DND-41 (cell line): ENCODE measurements at regions not wholly inside any gene's neighbourhood (a gene's known extent, or its start where the extent isn't known, plus 50 kb on each side); places are given as distances from the start of the nearest gene placed in this dataset.

Experiments
- ATAC-seq: fragments of 200-7000 bp; cut with Tn5 transposase; 3 replicates; pipeline ENCODE4 v1.9.1; 2021; ENCODE audit warnings: low read depth; ENCODE audit not compliant: insufficient read depth
- DNase-seq: peaks from one replicate; pipeline ENCODE4 v3.0.0-alpha.2; 2020
- H2AFZ ChIP-seq: 2 replicates; pipeline ENCODE4 v1.6.0; 2012; ENCODE audit warnings: low read depth, low read length
- H3K27ac ChIP-seq: 2 replicates; pipeline ENCODE4 v1.5.1; 2012; ENCODE audit warnings: low read length, inconsistent platforms
- H3K27me3 ChIP-seq: fragments of 200-600 bp; sonication (generic); 2 replicates; pipeline ENCODE4 v1.6.0; 2012; ENCODE audit warnings: low read length, mild to moderate bottlenecking, inconsistent platforms; ENCODE audit not compliant: insufficient read depth, poor library complexity
- H3K36me3 ChIP-seq: 2 replicates; pipeline ENCODE4 v1.5.1; 2012; ENCODE audit warnings: low read length, inconsistent platforms; ENCODE audit not compliant: insufficient read depth
- H3K4me1 ChIP-seq: 2 replicates; pipeline ENCODE4 v1.5.1; 2012; ENCODE audit warnings: mild to moderate bottlenecking, low read length; ENCODE audit not compliant: insufficient read depth
- H3K4me2 ChIP-seq: 2 replicates; pipeline ENCODE4 v1.6.0; 2012; ENCODE audit warnings: mild to moderate bottlenecking, moderate library complexity, low read length, inconsistent platforms; ENCODE audit not compliant: insufficient read depth
- H3K4me3 ChIP-seq, 2 experiments: fragments of 200-600 bp in 1 of 2; shearing (Covaris generic) in 1 of 2; 2 replicates each; pipeline ENCODE4 v1.5.1; 2012 to 2016; ENCODE audit warnings: inconsistent platforms in 2 of 2, low read length in 2 of 2, mild to moderate bottlenecking in 2 of 2, low read depth in 1 of 2, moderate library complexity in 1 of 2
- H3K79me2 ChIP-seq: 2 replicates; pipeline ENCODE4 v1.6.0; 2012; ENCODE audit warnings: low read length, inconsistent platforms; ENCODE audit not compliant: insufficient read depth
- H3K9ac ChIP-seq: 2 replicates; pipeline ENCODE4 v1.6.0; 2012; ENCODE audit warnings: low read depth, mild to moderate bottlenecking, inconsistent platforms, low read length, moderate library complexity
- H3K9me3 ChIP-seq: 2 replicates; pipeline ENCODE4 v1.5.1; 2012; ENCODE audit warnings: low read length, moderate library complexity, mild to moderate bottlenecking, inconsistent platforms; ENCODE audit not compliant: insufficient read depth, severe bottlenecking
- H4K20me1 ChIP-seq: 2 replicates; pipeline ENCODE4 v1.6.0; 2012; ENCODE audit warnings: low read length; ENCODE audit not compliant: insufficient read depth
- EZH2 ChIP-seq: IDR thresholded peaks from 3 replicates; pipeline ENCODE4 v1.6.1; 2012; ENCODE audit warnings: borderline replicate concordance, low read depth, mild to moderate bottlenecking, moderate library complexity, low read length, inconsistent platforms; ENCODE audit not compliant: severe bottlenecking
- TF ChIP-seq, protein P1 (sequence below): IDR thresholded peaks from 2 replicates; pipeline ENCODE4 v1.5.1; 2012; ENCODE audit warnings: borderline replicate concordance, low read length, moderate library complexity, mild to moderate bottlenecking; ENCODE audit not compliant: poor library complexity, severe bottlenecking; ENCODE audit errors: extremely low read depth

DNA sequence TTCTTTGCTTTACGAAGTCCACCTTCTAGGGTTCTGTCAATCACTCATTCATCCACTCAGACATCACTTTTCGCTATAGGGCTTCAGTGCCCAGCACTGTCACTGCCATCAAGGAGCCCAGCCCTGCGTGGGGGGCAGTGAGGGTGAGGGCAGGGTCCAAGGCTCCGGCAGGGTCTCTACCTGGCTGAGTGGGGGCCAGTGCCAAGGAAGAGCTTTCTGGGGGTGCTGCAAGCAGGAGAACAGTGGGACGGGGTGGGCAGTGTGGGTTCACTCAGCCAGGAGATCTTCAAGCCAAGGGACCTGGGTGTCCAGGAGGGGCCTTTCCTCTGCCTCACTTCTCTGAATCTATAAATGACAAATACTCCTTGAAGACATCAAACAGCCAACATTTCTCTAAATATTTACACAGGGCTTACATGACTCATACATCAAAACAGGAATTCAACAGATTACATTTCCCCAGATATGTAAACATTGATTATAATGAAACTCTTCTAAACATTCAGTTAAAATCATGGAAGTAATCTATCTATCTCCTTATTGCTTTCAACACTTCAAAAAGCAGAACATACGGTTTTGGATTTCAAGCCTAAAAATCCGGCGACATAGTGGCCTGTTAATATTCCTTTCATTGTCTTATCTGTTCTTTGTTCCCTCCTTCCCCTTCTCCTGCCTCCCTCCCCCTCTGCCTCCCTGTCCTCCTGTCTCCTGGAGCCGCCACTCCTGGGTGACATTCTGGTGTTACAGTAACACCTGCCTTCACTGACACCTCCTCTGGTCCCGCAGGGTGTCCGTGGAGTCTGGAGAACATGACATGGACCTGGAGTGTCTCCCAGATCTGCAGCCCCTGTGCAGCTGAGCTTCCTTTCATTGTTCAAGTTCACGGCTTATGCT is 94.4 kb upstream of the ADRA2C start:
- no peak overlapping the region for H3K4me3 ChIP-seq
- no peaks in the 10 kb centered on the region for H4K20me1 ChIP-seq
- no peaks in the 10 kb centered on the region for H3K79me2 ChIP-seq
- no peaks in the 10 kb centered on the region for H3K4me1 ChIP-seq
- no peak overlapping the region for H3K27ac ChIP-seq
- H3K9me3 ChIP-seq, result no peaks in the 10 kb centered on the region
- ATAC-seq, result no peak
- no peak overlapping the region for H3K9ac ChIP-seq
- no peak overlapping the region for H2AFZ ChIP-seq
- H3K27me3 ChIP-seq, result peaks cover 4% of the 10 kb centered on the region
- H3K36me3 ChIP-seq, result no peaks in the 10 kb centered on the region
- TF ChIP-seq, protein P1, sequence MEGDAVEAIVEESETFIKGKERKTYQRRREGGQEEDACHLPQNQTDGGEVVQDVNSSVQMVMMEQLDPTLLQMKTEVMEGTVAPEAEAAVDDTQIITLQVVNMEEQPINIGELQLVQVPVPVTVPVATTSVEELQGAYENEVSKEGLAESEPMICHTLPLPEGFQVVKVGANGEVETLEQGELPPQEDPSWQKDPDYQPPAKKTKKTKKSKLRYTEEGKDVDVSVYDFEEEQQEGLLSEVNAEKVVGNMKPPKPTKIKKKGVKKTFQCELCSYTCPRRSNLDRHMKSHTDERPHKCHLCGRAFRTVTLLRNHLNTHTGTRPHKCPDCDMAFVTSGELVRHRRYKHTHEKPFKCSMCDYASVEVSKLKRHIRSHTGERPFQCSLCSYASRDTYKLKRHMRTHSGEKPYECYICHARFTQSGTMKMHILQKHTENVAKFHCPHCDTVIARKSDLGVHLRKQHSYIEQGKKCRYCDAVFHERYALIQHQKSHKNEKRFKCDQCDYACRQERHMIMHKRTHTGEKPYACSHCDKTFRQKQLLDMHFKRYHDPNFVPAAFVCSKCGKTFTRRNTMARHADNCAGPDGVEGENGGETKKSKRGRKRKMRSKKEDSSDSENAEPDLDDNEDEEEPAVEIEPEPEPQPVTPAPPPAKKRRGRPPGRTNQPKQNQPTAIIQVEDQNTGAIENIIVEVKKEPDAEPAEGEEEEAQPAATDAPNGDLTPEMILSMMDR, result no peak
- no peak for TF ChIP-seq EZH2
- H3K4me2 ChIP-seq, result no peak overlapping the region
- no peak for DNase-seq

DNA sequence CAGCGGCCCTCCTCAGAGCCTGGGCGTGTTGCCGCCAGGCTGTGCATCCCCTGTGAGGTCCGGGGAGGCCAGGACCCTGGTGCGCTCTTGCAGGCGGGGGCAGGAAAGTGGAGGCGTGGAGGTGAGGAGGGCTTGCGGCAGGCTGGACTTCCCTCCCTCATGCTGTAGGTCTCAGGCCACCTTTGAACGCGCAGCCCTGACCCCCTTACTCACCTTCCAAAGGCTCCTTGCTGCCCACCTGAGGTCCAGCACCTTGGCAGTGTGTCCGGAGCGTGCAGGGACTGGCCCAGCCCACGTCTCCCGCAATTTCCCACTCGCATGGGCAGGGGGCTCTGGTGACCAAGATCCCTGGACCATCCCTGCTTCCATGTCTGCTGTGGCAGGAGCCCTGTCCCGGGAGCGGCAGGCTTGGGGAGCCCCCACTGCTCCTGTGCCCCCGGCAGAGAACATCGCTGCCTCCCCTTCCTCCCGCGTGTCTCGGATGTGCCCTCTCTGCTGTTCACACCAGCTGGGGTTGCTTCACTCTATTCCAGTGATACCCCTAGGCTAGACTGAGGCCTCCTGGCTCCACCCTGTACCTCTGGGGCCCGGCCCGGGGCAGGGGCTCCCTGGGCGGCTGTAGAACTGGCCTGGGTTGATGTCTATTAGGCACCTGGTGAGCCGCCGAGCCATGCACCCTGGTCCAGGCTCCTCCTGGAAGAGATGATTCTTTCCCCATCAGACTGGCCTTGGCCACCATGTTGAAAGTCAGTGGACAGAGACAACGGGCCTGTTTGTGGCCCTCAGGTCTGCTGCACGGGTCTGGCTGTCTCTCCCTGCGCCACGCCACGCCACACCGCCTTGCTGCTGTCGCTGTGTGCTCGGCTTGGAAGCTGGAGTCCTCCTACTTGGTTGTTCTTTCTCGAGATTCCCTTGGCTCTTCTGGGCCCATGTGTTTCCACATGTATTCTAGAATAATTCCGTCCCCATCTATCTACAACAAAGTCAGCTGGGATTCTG is 95.4 kb upstream of the ADRA2C start:
- Histone ChIP-seq H2AFZ (no peak overlapping the region), H3K9ac (no peak overlapping the region), H3K9me3 (no peaks in the 10 kb centered on the region), H3K27me3 (peaks cover 4% of the 10 kb centered on the region), H4K20me1 (no peaks in the 10 kb centered on the region), H3K4me2 (no peak overlapping the region), H3K27ac (no peak overlapping the region), H3K4me1 (no peaks in the 10 kb centered on the region), H3K36me3 (no peaks in the 10 kb centered on the region), H3K4me3 (no peak overlapping the region), H3K79me2 (no peaks in the 10 kb centered on the region)
- TF ChIP-seq, protein P1, result no peak
- TF ChIP-seq EZH2, result no peak
- DNase-seq (no peak), ATAC-seq (no peak)

DNA sequence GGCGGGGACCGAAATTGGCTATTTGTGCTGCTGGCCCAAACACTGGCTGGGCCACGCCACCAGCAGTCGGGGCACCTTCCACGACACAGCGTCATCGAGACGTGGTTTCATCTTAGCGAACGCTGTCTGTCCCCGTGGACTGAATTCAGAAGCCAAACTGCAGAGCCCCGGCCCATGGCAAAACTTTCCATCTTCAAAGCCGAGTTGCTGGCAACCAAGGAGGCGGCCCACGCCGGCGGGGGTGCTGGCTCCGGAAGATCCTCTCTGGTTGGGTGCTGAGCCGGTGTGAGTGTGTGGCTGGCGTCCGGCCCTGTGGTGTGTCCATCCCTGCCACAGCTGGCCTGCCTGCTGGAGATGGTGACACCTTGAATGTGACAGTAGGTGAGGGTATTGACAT is 96.6 kb upstream of the ADRA2C start:
- no peak for TF ChIP-seq EZH2
- no peaks in the 10 kb centered on the region for H4K20me1 ChIP-seq
- no peaks in the 10 kb centered on the region for H3K9me3 ChIP-seq
- no peaks in the 10 kb centered on the region for H3K79me2 ChIP-seq
- H3K9ac ChIP-seq, result no peak overlapping the region
- peaks cover 4% of the 10 kb centered on the region for H3K27me3 ChIP-seq
- H3K4me1 ChIP-seq, result no peaks in the 10 kb centered on the region
- H3K27ac ChIP-seq, result no peak overlapping the region
- DNase-seq (no peak), ATAC-seq (no peak)
- no peaks in the 10 kb centered on the region for H3K36me3 ChIP-seq
- no peak overlapping the region for H2AFZ ChIP-seq
- H3K4me2 ChIP-seq, result no peak overlapping the region
- no peak overlapping the region for H3K4me3 ChIP-seq
